Dermis blood vessel endothelial cell (primary cell): ENCODE measurements at regions not wholly inside any gene's neighbourhood (a gene's known extent, or its start where the extent isn't known, plus 50 kb on each side); places are given as distances from the start of the nearest gene placed in this dataset.

Experiments
- DNase-seq: peaks from one replicate; pipeline ENCODE4 v3.0.0; 2010

GRCh38 chr1:63042278-63042677, 258.3 kb downstream of the ATG4C start:
- no peak for DNase-seq

GRCh38 chr1:63046539-63046938, 262.6 kb downstream of the ATG4C start:
- no peak for DNase-seq

- no peak for DNase-seq
Observed at GRCh38 chr1:63049135-63049534, 265.2 kb downstream of the ATG4C start.

- DNase-seq, result no peak
Observed at GRCh38 chr1:63051356-63051755, 267.4 kb downstream of the ATG4C start.

GRCh38 chr1:63051886-63052285, 268.0 kb downstream of the ATG4C start:
- no peak for DNase-seq

- DNase-seq, result no peak
Observed at GRCh38 chr1:63054184-63054583, 268.2 kb upstream of the FOXD3 start.

- no peak for DNase-seq
Observed at GRCh38 chr1:63063367-63063766, 259.0 kb upstream of the FOXD3 start.

GRCh38 chr1:63064135-63064534, 258.2 kb upstream of the FOXD3 start:
- DNase-seq, result no peak

- DNase-seq, result no peak
Observed at GRCh38 chr1:63068626-63069025, 253.7 kb upstream of the FOXD3 start.

GRCh38 chr1:63069214-63069613, 253.2 kb upstream of the FOXD3 start:
- no peak for DNase-seq

GRCh38 chr1:63073309-63074306, 248.8 kb upstream of the FOXD3 start:
- peak; percentile 16 for DNase-seq

GRCh38 chr1:63074321-63074720, 248.0 kb upstream of the FOXD3 start:
- DNase-seq, result no peak

- no peak for DNase-seq
Observed at GRCh38 chr1:63082766-63083165, 239.6 kb upstream of the FOXD3 start.

GRCh38 chr1:63087966-63088365, 234.4 kb upstream of the FOXD3 start:
- DNase-seq, result no peak

- DNase-seq, result no peak
Observed at GRCh38 chr1:63099188-63099587, 223.2 kb upstream of the FOXD3 start.

GRCh38 chr1:63101336-63101735, 221.0 kb upstream of the FOXD3 start:
- DNase-seq, result no peak

- no peak for DNase-seq
Observed at GRCh38 chr1:63103682-63104081, 218.7 kb upstream of the FOXD3 start.

- no peak for DNase-seq
Observed at GRCh38 chr1:63107066-63107465, 215.3 kb upstream of the FOXD3 start.

- no peak for DNase-seq
Observed at GRCh38 chr1:63108206-63108605, 214.2 kb upstream of the FOXD3 start.

- no peak for DNase-seq
Observed at GRCh38 chr1:63112155-63112900, 210.0 kb upstream of the FOXD3 start.

- DNase-seq, result no peak
Observed at GRCh38 chr1:63115527-63115926, 206.8 kb upstream of the FOXD3 start.

GRCh38 chr1:63116016-63116415, 206.4 kb upstream of the FOXD3 start:
- DNase-seq, result no peak

GRCh38 chr1:63119575-63120155, 202.7 kb upstream of the FOXD3 start:
- DNase-seq, result no peak
